ENCODE measurements at regions not wholly inside any gene's neighbourhood (a gene's known extent, or its start where the extent isn't known, plus 50 kb on each side); places are given as distances from the start of the nearest gene placed in this dataset.
A peak's percentile ranks its signal among the peaks of the same experiment; 100 is the strongest.

GRCh38 chrX:23493941-23494374 is 159.3 kb downstream of the PTCHD1 start:
- no peak overlapping the region for H3K9ac ChIP-seq (ENCODE audit: insufficient read depth, low read length)
- no peaks in the 10 kb centered on the region for H3K4me1 ChIP-seq (ENCODE audit: control insufficient read depth, extremely low read depth, insufficient read depth, low read length)
- no peaks in the 10 kb centered on the region for H4K20me1 ChIP-seq (ENCODE audit: control insufficient read depth, extremely low read depth, insufficient read depth, low read length)
- H3K36me3 ChIP-seq (ENCODE audit: control insufficient read depth, insufficient read depth, low read length) = no peaks in the 10 kb centered on the region
- H3K9me3 ChIP-seq (ENCODE audit: control insufficient read depth, insufficient read depth, low read depth, low read length) = no peaks in the 10 kb centered on the region
- H3K27me3 ChIP-seq (ENCODE audit: control insufficient read depth, insufficient read depth, low read length) = no peaks in the 10 kb centered on the region
- H3K79me2 ChIP-seq (ENCODE audit: control insufficient read depth, insufficient read depth, low read length) = no peaks in the 10 kb centered on the region
- no peak overlapping the region for H3K27ac ChIP-seq (ENCODE audit: insufficient read depth, low read length)
- no peak overlapping the region for H3K4me3 ChIP-seq (replicated peaks in 1 of 4; ENCODE audit: control extremely low read depth in 1 of 4, insufficient read depth in 1 of 4, low read depth in 3 of 4, low read length in 4 of 4)
- DNase-seq (ENCODE audit: low read depth in 2 of 2) = peak in 1 of 2 donors; percentile 72
- no peak overlapping the region for H3K4me2 ChIP-seq (ENCODE audit: extremely low read depth, insufficient read depth, low read length)
- TF ChIP-seq EZH2 (IDR thresholded peaks at IDR 0.05; ENCODE audit: low read length, missing control alignments) (no peak), CTCF (conservative IDR thresholded peaks at IDR 0.05 in 1 of 2, IDR thresholded peaks at IDR 0.05 in 1 of 2; ENCODE audit: low read depth in 1 of 2, low read length in 2 of 2) (no peak)
- H2AFZ ChIP-seq (ENCODE audit: low read length) = no peak overlapping the region

- no peaks in the 10 kb centered on the region for H3K9me3 ChIP-seq (ENCODE audit: control insufficient read depth, insufficient read depth, low read depth, low read length)
- H3K4me2 ChIP-seq (ENCODE audit: extremely low read depth, insufficient read depth, low read length) = no peak overlapping the region
- H2AFZ ChIP-seq (ENCODE audit: low read length) = no peak overlapping the region
- no peak overlapping the region for H3K27ac ChIP-seq (ENCODE audit: insufficient read depth, low read length)
- DNase-seq (ENCODE audit: low read depth in 2 of 2) = no peak
- H3K27me3 ChIP-seq (ENCODE audit: control insufficient read depth, insufficient read depth, low read length) = no peaks in the 10 kb centered on the region
- TF ChIP-seq CTCF (conservative IDR thresholded peaks at IDR 0.05 in 1 of 2, IDR thresholded peaks at IDR 0.05 in 1 of 2; ENCODE audit: low read depth in 1 of 2, low read length in 2 of 2) (no peak), EZH2 (IDR thresholded peaks at IDR 0.05; ENCODE audit: low read length, missing control alignments) (no peak)
- no peaks in the 10 kb centered on the region for H3K4me1 ChIP-seq (ENCODE audit: control insufficient read depth, extremely low read depth, insufficient read depth, low read length)
- no peaks in the 10 kb centered on the region for H3K36me3 ChIP-seq (ENCODE audit: control insufficient read depth, insufficient read depth, low read length)
- no peak overlapping the region for H3K4me3 ChIP-seq (replicated peaks in 1 of 4; ENCODE audit: control extremely low read depth in 1 of 4, insufficient read depth in 1 of 4, low read depth in 3 of 4, low read length in 4 of 4)
- H3K79me2 ChIP-seq (ENCODE audit: control insufficient read depth, insufficient read depth, low read length) = no peaks in the 10 kb centered on the region
- no peaks in the 10 kb centered on the region for H4K20me1 ChIP-seq (ENCODE audit: control insufficient read depth, extremely low read depth, insufficient read depth, low read length)
- H3K9ac ChIP-seq (ENCODE audit: insufficient read depth, low read length) = no peak overlapping the region
Observed at GRCh38 chrX:23494741-23495140, 160.1 kb downstream of the PTCHD1 start.

- Histone ChIP-seq H3K36me3 (ENCODE audit: control insufficient read depth, insufficient read depth, low read length) (no peaks in the 10 kb centered on the region), H3K9ac (ENCODE audit: insufficient read depth, low read length) (no peak overlapping the region), H3K27me3 (ENCODE audit: control insufficient read depth, insufficient read depth, low read length) (no peaks in the 10 kb centered on the region), H2AFZ (ENCODE audit: low read length) (no peak overlapping the region), H3K9me3 (ENCODE audit: control insufficient read depth, insufficient read depth, low read depth, low read length) (no peaks in the 10 kb centered on the region), H3K4me2 (ENCODE audit: extremely low read depth, insufficient read depth, low read length) (no peak overlapping the region), H4K20me1 (ENCODE audit: control insufficient read depth, extremely low read depth, insufficient read depth, low read length) (no peaks in the 10 kb centered on the region), H3K4me3 (replicated peaks in 1 of 4; ENCODE audit: control extremely low read depth in 1 of 4, insufficient read depth in 1 of 4, low read depth in 3 of 4, low read length in 4 of 4) (no peak overlapping the region), H3K79me2 (ENCODE audit: control insufficient read depth, insufficient read depth, low read length) (no peaks in the 10 kb centered on the region), H3K27ac (ENCODE audit: insufficient read depth, low read length) (no peak overlapping the region), H3K4me1 (ENCODE audit: control insufficient read depth, extremely low read depth, insufficient read depth, low read length) (no peaks in the 10 kb centered on the region)
- no peak for TF ChIP-seq EZH2 (IDR thresholded peaks at IDR 0.05; ENCODE audit: low read length, missing control alignments)
- TF ChIP-seq CTCF (conservative IDR thresholded peaks at IDR 0.05 in 1 of 2, IDR thresholded peaks at IDR 0.05 in 1 of 2; ENCODE audit: low read depth in 1 of 2, low read length in 2 of 2) = no peak
- DNase-seq (ENCODE audit: low read depth in 2 of 2) = no peak
Observed at GRCh38 chrX:23497919-23498318, 163.3 kb downstream of the PTCHD1 start.

Measured in fibroblast of lung (primary cell).